ENCODE measurements at regions not wholly inside any gene's neighbourhood (a gene's known extent, or its start where the extent isn't known, plus 50 kb on each side); places are given as distances from the start of the nearest gene placed in this dataset.

DNA sequence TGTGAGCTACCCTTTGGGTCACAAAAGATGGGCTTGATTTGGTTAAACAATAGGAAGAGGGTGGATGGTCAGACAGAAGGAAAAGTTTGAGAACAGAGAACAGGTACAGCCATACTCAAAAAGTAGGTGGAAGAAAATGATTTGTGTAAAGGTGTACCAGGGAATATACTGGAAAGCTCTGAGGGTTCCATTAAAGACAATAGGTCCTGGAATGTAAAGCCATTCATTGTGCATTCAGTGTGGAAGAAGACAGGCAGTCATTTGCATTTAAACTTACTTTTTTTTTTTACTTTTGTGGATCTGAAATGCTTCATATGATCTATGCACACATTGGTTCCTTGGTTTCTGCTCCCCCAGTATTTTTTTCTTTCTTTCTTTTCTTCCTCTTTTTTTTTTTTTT is 581.4 kb upstream of the PIK3C3 start:
- Histone ChIP-seq H3K36me3 (ENCODE audit: control insufficient read depth in 2 of 2, extremely low read depth in 1 of 2, insufficient read depth in 2 of 2, low read length in 2 of 2) (no peaks in the 10 kb centered on the region), H3K9me1 (replicated peaks; ENCODE audit: control insufficient read depth, extremely low read depth, insufficient read depth, low read length) (no peaks in the 10 kb centered on the region), H3K27me3 (ENCODE audit: control insufficient read depth in 2 of 2, insufficient read depth in 2 of 2, low read length in 2 of 2) (no peaks in the 10 kb centered on the region), H3K79me2 (ENCODE audit: control insufficient read depth, insufficient read depth, low read length) (no peaks in the 10 kb centered on the region), H3K4me2 (ENCODE audit: insufficient read depth, low read length) (no peak overlapping the region), H2AFZ (ENCODE audit: low read depth, low read length) (no peak overlapping the region), H3K4me1 (ENCODE audit: control insufficient read depth, extremely low read depth, insufficient read depth, low read length) (no peaks in the 10 kb centered on the region), H3K4me3 (replicated peaks in 1 of 3; ENCODE audit: insufficient read depth in 1 of 3, low read depth in 1 of 3, low read length in 3 of 3) (no peak overlapping the region), H3K9ac (replicated peaks; ENCODE audit: extremely low read depth, insufficient read depth, low read length) (no peak overlapping the region), H3K9me3 (replicated peaks; ENCODE audit: control insufficient read depth, insufficient read depth, low read length) (no peaks in the 10 kb centered on the region), H4K20me1 (replicated peaks; ENCODE audit: control insufficient read depth, extremely low read depth, insufficient read depth, low read length) (no peaks in the 10 kb centered on the region), H3K27ac (ENCODE audit: insufficient read depth, low read depth, low read length) (no peak overlapping the region)
- CTCF ChIA-PET, result no interaction called here
- POLR2A ChIA-PET, result no interaction called here
- DNase-seq (ENCODE audit: low read depth, low spot score) (no peak), FAIRE-seq (no peak)
- intact Hi-C loops (cut with micrococcal nuclease) (no loop called here), dilution Hi-C loops (cut with MboI; ENCODE audit: extremely low pct_ligation_motif_present, low sequenced_read_pairs) (no loop called here)
- BruUV-seq (replicated peaks), result no TSS peak
- TF ChIP-seq FOS (IDR thresholded peaks at IDR 0.05; ENCODE audit: borderline replicate concordance, insufficient read depth, low read length) (no peak), JUN (IDR thresholded peaks at IDR 0.05; ENCODE audit: borderline replicate concordance, insufficient read depth, insufficient read length, low read depth) (no peak), POLR2A (IDR thresholded peaks at IDR 0.05; ENCODE audit: low read depth, low read length) (no peak), MYC (IDR thresholded peaks at IDR 0.05; ENCODE audit: low read depth, low read length) (no peak), POLR2AphosphoS5 (IDR thresholded peaks at IDR 0.05; ENCODE audit: insufficient read depth, low read depth, low read length) (no peak), GATA2 (IDR thresholded peaks at IDR 0.05; ENCODE audit: insufficient read depth, insufficient read length, low read depth, low read length) (no peak), EZH2 (IDR thresholded peaks at IDR 0.05; ENCODE audit: borderline replicate concordance, low read depth, low read length, severe bottlenecking) (no peak)
- TF ChIP-seq, protein P1, sequence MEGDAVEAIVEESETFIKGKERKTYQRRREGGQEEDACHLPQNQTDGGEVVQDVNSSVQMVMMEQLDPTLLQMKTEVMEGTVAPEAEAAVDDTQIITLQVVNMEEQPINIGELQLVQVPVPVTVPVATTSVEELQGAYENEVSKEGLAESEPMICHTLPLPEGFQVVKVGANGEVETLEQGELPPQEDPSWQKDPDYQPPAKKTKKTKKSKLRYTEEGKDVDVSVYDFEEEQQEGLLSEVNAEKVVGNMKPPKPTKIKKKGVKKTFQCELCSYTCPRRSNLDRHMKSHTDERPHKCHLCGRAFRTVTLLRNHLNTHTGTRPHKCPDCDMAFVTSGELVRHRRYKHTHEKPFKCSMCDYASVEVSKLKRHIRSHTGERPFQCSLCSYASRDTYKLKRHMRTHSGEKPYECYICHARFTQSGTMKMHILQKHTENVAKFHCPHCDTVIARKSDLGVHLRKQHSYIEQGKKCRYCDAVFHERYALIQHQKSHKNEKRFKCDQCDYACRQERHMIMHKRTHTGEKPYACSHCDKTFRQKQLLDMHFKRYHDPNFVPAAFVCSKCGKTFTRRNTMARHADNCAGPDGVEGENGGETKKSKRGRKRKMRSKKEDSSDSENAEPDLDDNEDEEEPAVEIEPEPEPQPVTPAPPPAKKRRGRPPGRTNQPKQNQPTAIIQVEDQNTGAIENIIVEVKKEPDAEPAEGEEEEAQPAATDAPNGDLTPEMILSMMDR (IDR thresholded peaks at IDR 0.05; ENCODE audit: extremely low read depth in 1 of 2, insufficient read depth in 1 of 2, low read depth in 1 of 2, low read length in 2 of 2), result no peak
- TF ChIP-seq, protein P2, sequence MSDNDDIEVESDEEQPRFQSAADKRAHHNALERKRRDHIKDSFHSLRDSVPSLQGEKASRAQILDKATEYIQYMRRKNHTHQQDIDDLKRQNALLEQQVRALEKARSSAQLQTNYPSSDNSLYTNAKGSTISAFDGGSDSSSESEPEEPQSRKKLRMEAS (IDR thresholded peaks at IDR 0.05; ENCODE audit: insufficient read depth, insufficient read length), result no peak

Data from endothelial cell of umbilical vein (primary cell).